A549 (cell line): ENCODE measurements at regions not wholly inside any gene's neighbourhood (a gene's known extent, or its start where the extent isn't known, plus 50 kb on each side); places are given as distances from the start of the nearest gene placed in this dataset.

ENCODE experiments used
- ATAC-seq, 2 experiments: fragments of 200-7000 bp in 1 of 2; fragments of >200 bp in 1 of 2; cut with Nextera tagmentation in 1 of 2; cut with Tn5 transposase in 1 of 2; 3 replicates each; pipeline versions ENCODE4 v1.8.0 to v1.9.1; 2018 to 2020; ENCODE audit warnings: mild to moderate bottlenecking in 1 of 2, moderate library complexity in 1 of 2
- CTCF ChIA-PET: fragments of 300-600 bp; sonication (Branson Sonifier 250); formaldehyde crosslinking; extraction: SDS; loops from one replicate; lab custom pipeline; 2021; ENCODE audit warnings: antibody characterized with exemption, inconsistent platforms; lab: Yijun Ruan, JAX
- POLR2A ChIA-PET: fragments of 350-600 bp; formaldehyde crosslinking; extraction: SDS; loops from one replicate; lab custom pipeline; 2021; ENCODE audit warnings: antibody characterized with exemption, inconsistent platforms; lab: Yijun Ruan, JAX
- DNase-seq, 2 experiments: peaks; one replicate each; pipeline versions ENCODE4 v3.0.0 to v3.0.0-alpha.2; 2011 to 2016; ENCODE audit warnings: low read depth in 1 of 2, low spot score in 1 of 2
- FAIRE-seq: peaks from 2 replicates; lab custom pipeline; 2011; peaks lifted over from hg19 to GRCh38; lab: Jason Lieb, UNC
- H3K27ac ChIP-seq, 2 experiments: fragments of >200 bp; sonication (Bioruptor Twin); formaldehyde crosslinking; 3 replicates each; pipeline ENCODE4 v1.5.1; 2016 to 2017
- H3K4me1 ChIP-seq: fragments of >200 bp; sonication (Bioruptor Twin); formaldehyde crosslinking; 3 replicates; pipeline ENCODE4 v1.6.1; 2016
- H3K4me2 ChIP-seq: fragments of >200 bp; sonication (Bioruptor Twin); formaldehyde crosslinking; 3 replicates; pipeline ENCODE4 v1.6.1; 2016
- H3K4me3 ChIP-seq: fragments of >200 bp; sonication (Bioruptor Twin); formaldehyde crosslinking; 3 replicates; pipeline ENCODE4 v1.5.1; 2016
- H3K9me3 ChIP-seq: fragments of >200 bp; sonication (Bioruptor Twin); formaldehyde crosslinking; 3 replicates; pipeline ENCODE4 v1.6.1; 2016
- BCL3 ChIP-seq: fragments of >200 bp; sonication (Bioruptor Twin); formaldehyde crosslinking; IDR thresholded peaks from 3 replicates; pipeline ENCODE4 v1.6.1; 2016
- CBX2 ChIP-seq: fragments of 200-600 bp; sonication (generic); IDR thresholded peaks from 2 replicates; pipeline ENCODE4 v1.6.1; 2016; ENCODE audit warnings: low read depth, mild to moderate bottlenecking, borderline replicate concordance
- CEBPB ChIP-seq, 2 experiments: fragments of >200 bp in 1 of 2; sonication (Bioruptor Twin) in 1 of 2; formaldehyde crosslinking in 1 of 2; IDR thresholded peaks; 2 replicates each; pipeline ENCODE4 v1.6.1; 2012 to 2016
- CHD2 ChIP-seq: fragments of 150-350 bp; IDR thresholded peaks from 2 replicates; pipeline ENCODE4 v1.6.1; 2014; ENCODE audit warnings: low read length; ENCODE audit not compliant: partially characterized antibody
- CHD4 ChIP-seq: fragments of 200-600 bp; sonication (generic); IDR thresholded peaks from 2 replicates; pipeline ENCODE4 v1.6.1; 2016; ENCODE audit warnings: antibody characterized with exemption, mild to moderate bottlenecking, borderline replicate concordance
- EHF ChIP-seq: fragments of 250-450 bp; sonication (Bioruptor Pico); IDR thresholded peaks from 2 replicates; pipeline ENCODE4 v1.5.0; 2020; ENCODE audit warnings: mild to moderate bottlenecking
- ESRRA ChIP-seq: fragments of 150-350 bp; IDR thresholded peaks from 2 replicates; pipeline ENCODE4 v1.6.1; 2014; ENCODE audit warnings: mild to moderate bottlenecking, low read length, borderline replicate concordance
- FOXS1 ChIP-seq: fragments of 250-450 bp; sonication (Bioruptor Pico); IDR thresholded peaks from 2 replicates; pipeline ENCODE4 v1.5.0; 2020; ENCODE audit warnings: mild to moderate bottlenecking, moderate library complexity
- HDAC2 ChIP-seq: fragments of 200-600 bp; sonication (generic); IDR thresholded peaks from 2 replicates; pipeline ENCODE4 v1.6.1; 2016
- HES2 ChIP-seq: fragments of >200 bp; sonication (Bioruptor Twin); formaldehyde crosslinking; IDR thresholded peaks from 2 replicates; pipeline ENCODE4 v1.6.1; 2016
- HOXB13 ChIP-seq: fragments of 250-450 bp; sonication (Bioruptor Pico); IDR thresholded peaks from 2 replicates; pipeline ENCODE4 v1.5.0; 2020; ENCODE audit warnings: low read depth, mild to moderate bottlenecking, moderate library complexity
- JUNB ChIP-seq: fragments of >200 bp; sonication (Bioruptor Twin); formaldehyde crosslinking; IDR thresholded peaks from 2 replicates; pipeline ENCODE4 v1.6.1; 2016
- MAFK ChIP-seq: fragments of 450-650 bp; IDR thresholded peaks from 2 replicates; pipeline ENCODE4 v1.6.1; 2014; ENCODE audit not compliant: partially characterized antibody
- MAX ChIP-seq: IDR thresholded peaks from 2 replicates; pipeline ENCODE4 v1.6.1; 2012
- MAZ ChIP-seq: fragments of 150-350 bp; IDR thresholded peaks from 2 replicates; pipeline ENCODE4 v1.6.1; 2014; ENCODE audit warnings: antibody characterized with exemption, low read depth, low read length, borderline replicate concordance
- MYC ChIP-seq: IDR thresholded peaks from 2 replicates; pipeline ENCODE4 v1.6.1; 2012; ENCODE audit warnings: mild to moderate bottlenecking, inconsistent platforms, low read length, improper control_type of control experiment, borderline replicate concordance
- POLR2A ChIP-seq: IDR thresholded peaks from 2 replicates; pipeline ENCODE4 v1.6.1; 2012; ENCODE audit warnings: mild to moderate bottlenecking, low read length
- POLR2AphosphoS2 ChIP-seq: conservative IDR thresholded peaks from 2 replicates; pipeline ENCODE4 v1.6.1; 2012; ENCODE audit warnings: low read length, improper control_type of control experiment, inconsistent platforms
- RARB ChIP-seq: fragments of 250-450 bp; sonication (Bioruptor Pico); IDR thresholded peaks from 2 replicates; pipeline ENCODE4 v1.8.0; 2021; ENCODE audit warnings: mild to moderate bottlenecking, moderate library complexity
- RCOR1 ChIP-seq: fragments of 150-350 bp; IDR thresholded peaks from 2 replicates; pipeline ENCODE4 v1.6.1; 2014; ENCODE audit warnings: antibody characterized with exemption, low read length, low read depth
- RFX5 ChIP-seq: fragments of 450-650 bp; IDR thresholded peaks from 2 replicates; pipeline ENCODE4 v1.7.1; 2014; ENCODE audit warnings: antibody characterized with exemption, mild to moderate bottlenecking, moderate library complexity
- RNF2 ChIP-seq: fragments of 200-600 bp; sonication (generic); IDR thresholded peaks from 2 replicates; pipeline ENCODE4 v1.6.1; 2016; ENCODE audit warnings: low read depth, mild to moderate bottlenecking, antibody characterized with exemption, moderate library complexity, borderline replicate concordance
- TFCP2L1 ChIP-seq: fragments of 250-450 bp; sonication (Bioruptor Pico); IDR thresholded peaks from 2 replicates; pipeline ENCODE4 v1.5.0; 2021; ENCODE audit warnings: mild to moderate bottlenecking
- ZFP36 ChIP-seq: fragments of 450-650 bp; IDR thresholded peaks from 2 replicates; pipeline ENCODE4 v1.6.1; 2014; ENCODE audit warnings: borderline replicate concordance; ENCODE audit not compliant: partially characterized antibody
- ZSCAN20 ChIP-seq: fragments of 250-450 bp; sonication (Bioruptor Pico); IDR thresholded peaks from 2 replicates; pipeline ENCODE4 v1.8.0; 2022; ENCODE audit warnings: mild to moderate bottlenecking, moderate library complexity
- WGBS: methylation state at CpG from one replicate; pipeline ENCODE4 v1.1.6; 2017; ENCODE audit errors: missing lambda C conversion rate; 5-methylcytosine and 5-hydroxymethylcytosine counted together
- TF ChIP-seq, protein P1 (sequence below): fragments of >200 bp; sonication (Bioruptor Twin); formaldehyde crosslinking; IDR thresholded peaks from 3 replicates; pipeline ENCODE4 v1.5.1; 2016
- TF ChIP-seq, protein P2 (sequence below): fragments of 450-650 bp; IDR thresholded peaks from 2 replicates; pipeline ENCODE4 v1.6.1; 2014; ENCODE audit warnings: antibody characterized with exemption
- TF ChIP-seq, protein P3 (sequence below): fragments of 250-450 bp; sonication (Bioruptor Pico); IDR thresholded peaks from 2 replicates; pipeline ENCODE4 v1.5.0; 2021; ENCODE audit warnings: mild to moderate bottlenecking, moderate library complexity, borderline replicate concordance

- ATAC-seq (no peak), FAIRE-seq (no peak), DNase-seq (no peak)
- H3K4me3 ChIP-seq: no peak overlapping the region
- H3K4me2 ChIP-seq: no peak overlapping the region
- ChIA-PET CTCF (no interaction called here), POLR2A (no interaction called here)
- no peaks in the 10 kb centered on the region for H3K4me1 ChIP-seq
- TF ChIP-seq CHD4: no peak
- H3K9me3 ChIP-seq: no peaks in the 10 kb centered on the region
- no peak overlapping the region for H3K27ac ChIP-seq
- 11% methylated on average over 3 of the region's 25 CpGs for WGBS
Observed at GRCh38 chr13:58773280-58773859, 1141.8 kb downstream of the PCDH17 start.

DNA sequence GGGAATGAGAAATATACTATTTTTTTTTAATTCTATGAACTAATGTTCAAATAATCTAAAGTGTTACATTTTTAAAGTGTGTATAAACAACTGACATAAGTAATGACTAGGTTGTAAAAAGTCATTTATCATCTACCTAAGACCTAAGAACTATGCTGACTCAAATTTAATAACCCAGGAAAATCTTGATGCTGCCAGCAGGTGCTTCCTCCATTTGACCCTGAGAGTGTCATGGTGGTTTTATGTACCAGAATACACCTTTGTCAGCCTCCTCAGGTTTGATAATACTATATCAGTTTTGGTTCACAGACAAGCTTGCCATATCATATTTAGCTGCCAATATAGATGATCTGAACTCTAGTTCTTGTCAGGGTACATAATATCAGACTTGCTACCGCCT, 1151.2 kb downstream of the PCDH17 start:
- ChIA-PET POLR2A (no interaction called here), CTCF (no interaction called here)
- H3K4me3 ChIP-seq: no peak overlapping the region
- H3K4me2 ChIP-seq: no peak overlapping the region
- TF ChIP-seq MYC (no peak), RARB (CRISPR knock-in tag) (no peak), RFX5 (no peak), FOXS1 (CRISPR knock-in tag) (no peak), HOXB13 (no peak), POLR2A (no peak), MAX (no peak), CHD2 (no peak), MAZ (no peak), ESRRA (no peak), EHF (CRISPR knock-in tag) (no peak), TFCP2L1 (CRISPR knock-in tag) (no peak), HDAC2 (no peak), HES2 (no peak), POLR2AphosphoS2 (no peak), JUNB (no peak), MAFK (no peak)
- TF ChIP-seq, protein P1, sequence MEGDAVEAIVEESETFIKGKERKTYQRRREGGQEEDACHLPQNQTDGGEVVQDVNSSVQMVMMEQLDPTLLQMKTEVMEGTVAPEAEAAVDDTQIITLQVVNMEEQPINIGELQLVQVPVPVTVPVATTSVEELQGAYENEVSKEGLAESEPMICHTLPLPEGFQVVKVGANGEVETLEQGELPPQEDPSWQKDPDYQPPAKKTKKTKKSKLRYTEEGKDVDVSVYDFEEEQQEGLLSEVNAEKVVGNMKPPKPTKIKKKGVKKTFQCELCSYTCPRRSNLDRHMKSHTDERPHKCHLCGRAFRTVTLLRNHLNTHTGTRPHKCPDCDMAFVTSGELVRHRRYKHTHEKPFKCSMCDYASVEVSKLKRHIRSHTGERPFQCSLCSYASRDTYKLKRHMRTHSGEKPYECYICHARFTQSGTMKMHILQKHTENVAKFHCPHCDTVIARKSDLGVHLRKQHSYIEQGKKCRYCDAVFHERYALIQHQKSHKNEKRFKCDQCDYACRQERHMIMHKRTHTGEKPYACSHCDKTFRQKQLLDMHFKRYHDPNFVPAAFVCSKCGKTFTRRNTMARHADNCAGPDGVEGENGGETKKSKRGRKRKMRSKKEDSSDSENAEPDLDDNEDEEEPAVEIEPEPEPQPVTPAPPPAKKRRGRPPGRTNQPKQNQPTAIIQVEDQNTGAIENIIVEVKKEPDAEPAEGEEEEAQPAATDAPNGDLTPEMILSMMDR: no peak
- TF ChIP-seq, protein P2, sequence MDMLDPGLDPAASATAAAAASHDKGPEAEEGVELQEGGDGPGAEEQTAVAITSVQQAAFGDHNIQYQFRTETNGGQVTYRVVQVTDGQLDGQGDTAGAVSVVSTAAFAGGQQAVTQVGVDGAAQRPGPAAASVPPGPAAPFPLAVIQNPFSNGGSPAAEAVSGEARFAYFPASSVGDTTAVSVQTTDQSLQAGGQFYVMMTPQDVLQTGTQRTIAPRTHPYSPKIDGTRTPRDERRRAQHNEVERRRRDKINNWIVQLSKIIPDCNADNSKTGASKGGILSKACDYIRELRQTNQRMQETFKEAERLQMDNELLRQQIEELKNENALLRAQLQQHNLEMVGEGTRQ: no peak
- TF ChIP-seq, protein P3, sequence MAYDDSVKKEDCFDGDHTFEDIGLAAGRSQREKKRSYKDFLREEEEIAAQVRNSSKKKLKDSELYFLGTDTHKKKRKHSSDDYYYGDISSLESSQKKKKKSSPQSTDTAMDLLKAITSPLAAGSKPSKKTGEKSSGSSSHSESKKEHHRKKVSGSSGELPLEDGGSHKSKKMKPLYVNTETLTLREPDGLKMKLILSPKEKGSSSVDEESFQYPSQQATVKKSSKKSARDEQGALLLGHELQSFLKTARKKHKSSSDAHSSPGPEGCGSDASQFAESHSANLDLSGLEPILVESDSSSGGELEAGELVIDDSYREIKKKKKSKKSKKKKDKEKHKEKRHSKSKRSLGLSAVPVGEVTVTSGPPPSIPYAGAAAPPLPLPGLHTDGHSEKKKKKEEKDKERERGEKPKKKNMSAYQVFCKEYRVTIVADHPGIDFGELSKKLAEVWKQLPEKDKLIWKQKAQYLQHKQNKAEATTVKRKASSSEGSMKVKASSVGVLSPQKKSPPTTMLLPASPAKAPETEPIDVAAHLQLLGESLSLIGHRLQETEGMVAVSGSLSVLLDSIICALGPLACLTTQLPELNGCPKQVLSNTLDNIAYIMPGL (CRISPR knock-in tag): no peak
- FAIRE-seq (no peak), DNase-seq (no peak), ATAC-seq (no peak)
- WGBS: 52% methylated on average over 1 of the region's 1 CpG
- no peaks in the 10 kb centered on the region for H3K4me1 ChIP-seq
- H3K27ac ChIP-seq: no peak overlapping the region
- no peaks in the 10 kb centered on the region for H3K9me3 ChIP-seq

DNA sequence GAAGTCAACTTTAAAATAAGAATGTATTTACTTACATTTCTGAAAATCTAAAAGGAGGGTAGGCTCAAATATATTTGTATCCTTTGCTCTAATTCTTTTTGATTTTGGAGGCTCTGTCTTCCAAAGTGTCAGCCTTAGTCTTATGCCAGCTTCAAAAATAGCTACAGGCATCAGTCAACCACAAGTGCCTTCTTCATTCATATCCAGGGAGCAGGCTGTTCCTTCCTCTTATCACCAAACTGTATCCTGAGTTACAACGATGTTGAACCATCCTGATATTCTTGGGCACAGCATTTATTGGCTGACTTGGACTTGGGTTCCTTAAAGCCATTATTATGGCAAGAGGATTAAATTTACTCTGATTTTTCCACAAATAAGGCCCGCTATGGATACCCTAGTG, 1161.3 kb downstream of the PCDH17 start:
- Histone ChIP-seq H3K27ac (no peak overlapping the region), H3K4me3 (no peak overlapping the region), H3K4me2 (no peak overlapping the region), H3K9me3 (no peaks in the 10 kb centered on the region), H3K4me1 (no peaks in the 10 kb centered on the region)
- ChIA-PET CTCF (no interaction called here), POLR2A (no interaction called here)
- DNase-seq (no peak), ATAC-seq (no peak), FAIRE-seq (no peak)
- WGBS: 9% methylated on average over 2 of the region's 2 CpGs
- TF ChIP-seq FOXS1 (CRISPR knock-in tag) (no peak), ZFP36 (no peak), POLR2AphosphoS2 (no peak), MAFK (no peak), CEBPB (IDR thresholded peaks at IDR 0.05) (no peak), CBX2 (no peak), ZSCAN20 (CRISPR knock-in tag) (no peak), BCL3 (no peak), RNF2 (no peak), RCOR1 (no peak)
- TF ChIP-seq, protein P1: no peak
